ENCODE measurements at regions not wholly inside any gene's neighbourhood (a gene's known extent, or its start where the extent isn't known, plus 50 kb on each side); places are given as distances from the start of the nearest gene placed in this dataset.

GRCh38 chr14:76943072-76943471 lies 85.4 kb downstream of the IRF2BPL start:
- Mint-ChIP-seq H3K36me3 (ENCODE audit: unreplicated experiment) (no peaks in the 10 kb centered on the region), H3K4me1 (ENCODE audit: unreplicated experiment) (peaks cover 38% of the 10 kb centered on the region), H3K27me3 (ENCODE audit: unreplicated experiment) (no peaks in the 10 kb centered on the region), H3K4me3 (ENCODE audit: unreplicated experiment) (no peak overlapping the region), H3K27ac (ENCODE audit: unreplicated experiment) (no peak overlapping the region), H3K9me3 (ENCODE audit: unreplicated experiment) (no peaks in the 10 kb centered on the region)
- no peak for TF ChIP-seq CTCF (IDR thresholded peaks at IDR 0.05)
- no peak for DNase-seq (ENCODE audit: extremely low spot score, unreplicated experiment)

- no peak for TF ChIP-seq CTCF (IDR thresholded peaks at IDR 0.05)
- Mint-ChIP-seq H3K4me1 (ENCODE audit: unreplicated experiment) (peaks cover 39% of the 10 kb centered on the region), H3K9me3 (ENCODE audit: unreplicated experiment) (no peaks in the 10 kb centered on the region), H3K4me3 (ENCODE audit: unreplicated experiment) (no peak overlapping the region), H3K36me3 (ENCODE audit: unreplicated experiment) (no peaks in the 10 kb centered on the region), H3K27ac (ENCODE audit: unreplicated experiment) (no peak overlapping the region), H3K27me3 (ENCODE audit: unreplicated experiment) (no peaks in the 10 kb centered on the region)
- no peak for DNase-seq (ENCODE audit: extremely low spot score, unreplicated experiment)
These were observed 86.3 kb downstream of the IRF2BPL start for GRCh38 chr14:76941946-76942805.

- no peak for DNase-seq (ENCODE audit: extremely low spot score, unreplicated experiment)
- H3K4me1 Mint-ChIP-seq (ENCODE audit: unreplicated experiment), result peaks cover 39% of the 10 kb centered on the region
- H3K27ac Mint-ChIP-seq (ENCODE audit: unreplicated experiment), result no peak overlapping the region
- no peak for TF ChIP-seq CTCF (IDR thresholded peaks at IDR 0.05)
- no peak overlapping the region for H3K4me3 Mint-ChIP-seq (ENCODE audit: unreplicated experiment)
- H3K27me3 Mint-ChIP-seq (ENCODE audit: unreplicated experiment), result no peaks in the 10 kb centered on the region
- H3K36me3 Mint-ChIP-seq (ENCODE audit: unreplicated experiment), result no peaks in the 10 kb centered on the region
- no peaks in the 10 kb centered on the region for H3K9me3 Mint-ChIP-seq (ENCODE audit: unreplicated experiment)
These were observed 87.0 kb downstream of the IRF2BPL start for GRCh38 chr14:76941544-76941943.

- Mint-ChIP-seq H3K4me3 (ENCODE audit: unreplicated experiment) (no peak overlapping the region), H3K4me1 (ENCODE audit: unreplicated experiment) (peaks cover 40% of the 10 kb centered on the region), H3K9me3 (ENCODE audit: unreplicated experiment) (no peaks in the 10 kb centered on the region), H3K27me3 (ENCODE audit: unreplicated experiment) (no peaks in the 10 kb centered on the region), H3K36me3 (ENCODE audit: unreplicated experiment) (no peaks in the 10 kb centered on the region), H3K27ac (ENCODE audit: unreplicated experiment) (peak overlapping the region; percentile 63)
- DNase-seq (ENCODE audit: extremely low spot score, unreplicated experiment), result no peak
- no peak for TF ChIP-seq CTCF (IDR thresholded peaks at IDR 0.05)
These were observed 88.3 kb downstream of the IRF2BPL start for GRCh38 chr14:76940021-76940760.
